ENCODE measurements at regions not wholly inside any gene's neighbourhood (a gene's known extent, or its start where the extent isn't known, plus 50 kb on each side); places are given as distances from the start of the nearest gene placed in this dataset.

DNA sequence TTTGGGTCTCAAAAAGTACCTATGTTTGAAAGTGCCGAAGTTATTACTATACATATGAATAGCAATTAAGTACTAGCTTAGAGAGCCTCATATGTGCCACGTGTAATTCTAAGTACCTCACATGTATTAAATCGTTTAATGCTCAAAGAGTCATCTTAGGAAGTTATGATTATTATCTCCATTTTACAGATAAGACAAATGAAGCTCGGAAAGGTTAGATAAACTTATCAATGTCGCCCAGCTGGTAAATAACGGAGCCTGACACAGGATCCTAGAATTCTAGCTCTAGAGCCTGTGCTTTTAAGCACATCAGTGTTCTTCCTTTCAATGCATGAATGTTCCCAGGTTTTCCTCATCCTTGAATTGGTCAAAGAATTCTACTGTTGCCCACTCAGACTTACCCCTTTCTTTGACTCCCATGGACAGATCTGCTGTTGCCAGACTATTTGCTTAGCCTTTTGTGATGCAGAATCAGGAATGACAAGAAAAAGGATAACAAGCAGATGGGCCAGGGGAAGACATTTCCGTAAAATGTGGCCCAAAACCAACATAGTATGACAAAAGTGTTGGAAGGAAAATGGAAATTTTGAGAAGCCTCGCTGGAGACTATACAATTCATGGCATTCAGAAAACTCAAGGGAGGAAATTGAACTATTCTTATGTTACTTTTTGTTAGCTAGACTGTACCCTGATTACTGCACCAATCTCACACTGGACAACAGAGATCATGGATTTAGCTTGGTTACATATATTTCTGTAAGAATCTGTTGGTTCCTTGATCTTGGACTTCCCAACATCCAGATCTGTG is 237.1 kb upstream of the CITED2 start:
- H3K9me3 ChIP-seq: no peaks in the 10 kb centered on the region
- no peak for DNase-seq
- no peaks in the 10 kb centered on the region for H3K36me3 ChIP-seq
- no peak for TF ChIP-seq CTCF (IDR thresholded peaks at IDR 0.05)
- H3K27ac ChIP-seq: no peak overlapping the region
- no peak overlapping the region for H3K4me3 ChIP-seq
- no peaks in the 10 kb centered on the region for H3K27me3 ChIP-seq
- WGBS, 2 donors: 76 to 79% methylated on average over 8 of the region's 8 CpGs
- H3K4me1 ChIP-seq: peaks cover 0 to 11% (median 0%) of the 10 kb centered on the region in 3 donors
- intact Hi-C loops (cut with DNase I): no loop called here

GRCh38 chr6:139608466-139609261 is 234.2 kb upstream of the CITED2 start:
- H3K27ac ChIP-seq: no peak overlapping the region
- H3K4me3 ChIP-seq: no peak overlapping the region
- no peaks in the 10 kb centered on the region for H3K36me3 ChIP-seq
- peaks cover 0 to 16% (median 0%) of the 10 kb centered on the region in 3 donors for H3K4me1 ChIP-seq
- DNase-seq: no peak
- WGBS, 2 donors: 85 to 87% methylated on average over 3 of the region's 3 CpGs
- TF ChIP-seq POLR2A (IDR thresholded peaks at IDR 0.05) (no peak), CTCF (IDR thresholded peaks at IDR 0.05) (no peak)
- H3K9me3 ChIP-seq: peaks cover 0 to 9% (median 0%) of the 10 kb centered on the region in 3 donors
- intact Hi-C loops (cut with DNase I): no loop called here
- no peaks in the 10 kb centered on the region for H3K27me3 ChIP-seq

GRCh38 chr6:139605350-139605749 is 230.9 kb upstream of the CITED2 start:
- peaks cover 0 to 17% (median 0%) of the 10 kb centered on the region in 3 donors for H3K4me1 ChIP-seq
- 30 to 37% methylated on average over 3 of the region's 3 CpGs for WGBS, 2 donors
- no peak overlapping the region for H3K4me3 ChIP-seq
- intact Hi-C loops (cut with DNase I): no loop called here
- peaks cover 0 to 9% (median 0%) of the 10 kb centered on the region in 3 donors for H3K9me3 ChIP-seq
- H3K36me3 ChIP-seq: no peaks in the 10 kb centered on the region
- peak overlapping the region in 2 of 4 donors; percentile 5 to 34 for H3K27ac ChIP-seq
- H3K27me3 ChIP-seq: no peaks in the 10 kb centered on the region
- no peak for TF ChIP-seq POLR2A (IDR thresholded peaks at IDR 0.05)
- TF ChIP-seq CTCF (IDR thresholded peaks at IDR 0.05): no peak
- DNase-seq: no peak

GRCh38 chr6:139603581-139603980 is 229.1 kb upstream of the CITED2 start:
- Histone ChIP-seq H3K9me3 (peaks cover 0 to 9% (median 0%) of the 10 kb centered on the region in 3 donors), H3K4me3 (no peak overlapping the region), H3K27me3 (no peaks in the 10 kb centered on the region), H3K4me1 (peaks cover 0 to 20% (median 0%) of the 10 kb centered on the region in 3 donors), H3K27ac (peak overlapping the region in 1 of 4 donors; percentile 21), H3K36me3 (no peaks in the 10 kb centered on the region)
- no peak for TF ChIP-seq CTCF (IDR thresholded peaks at IDR 0.05)
- no peak for TF ChIP-seq POLR2A (IDR thresholded peaks at IDR 0.05)
- WGBS, 2 donors: 56 to 62% methylated on average over 2 of the region's 2 CpGs
- no peak for DNase-seq
- intact Hi-C loops (cut with DNase I): no loop called here

DNA sequence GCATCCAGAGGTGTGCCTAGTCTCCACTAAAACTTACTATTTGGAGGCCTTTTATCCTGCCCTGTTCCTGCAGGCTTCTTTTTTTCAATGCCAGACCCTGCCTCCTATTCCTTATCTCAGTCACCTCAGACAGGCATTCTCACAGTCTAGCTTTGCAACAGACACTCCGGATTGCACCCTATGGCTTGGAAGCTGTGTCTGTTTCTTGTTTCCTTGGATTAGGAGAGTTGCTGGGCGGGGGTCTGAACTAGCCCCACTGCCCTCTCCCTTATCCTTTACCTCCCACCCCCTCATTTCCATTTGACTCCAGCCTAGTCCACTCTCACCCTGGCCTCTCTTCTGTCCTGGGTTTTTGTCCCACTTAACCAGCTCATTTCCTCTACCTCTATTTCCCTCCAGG is 228.1 kb upstream of the CITED2 start:
- TF ChIP-seq POLR2A (IDR thresholded peaks at IDR 0.05): no peak
- no peak for TF ChIP-seq CTCF (IDR thresholded peaks at IDR 0.05)
- Histone ChIP-seq H3K36me3 (no peaks in the 10 kb centered on the region), H3K27ac (no peak overlapping the region), H3K9me3 (peaks cover 0 to 9% (median 0%) of the 10 kb centered on the region in 3 donors), H3K27me3 (no peaks in the 10 kb centered on the region), H3K4me1 (peaks cover 4 to 25% (median 9%) of the 10 kb centered on the region in 3 donors), H3K4me3 (no peak overlapping the region)
- no peak for DNase-seq
- WGBS, 2 donors: 87 to 92% methylated on average over 2 of the region's 2 CpGs
- intact Hi-C loops (cut with DNase I): no loop called here
